Activated CD4-positive, alpha-beta T cell treated with anti-CD3 and anti-CD28 coated beads, Interleukin-2, amount 10 ng/mL, durations not matched to agents 24 days and 14 days (primary cell): ENCODE measurements at regions not wholly inside any gene's neighbourhood (a gene's known extent, or its start where the extent isn't known, plus 50 kb on each side); places are given as distances from the start of the nearest gene placed in this dataset.

ENCODE experiments used
- DNase-seq: peaks from one replicate; pipeline ENCODE4 v3.0.0; 2022
- H3K27ac Mint-ChIP-seq: one replicate; pipeline ENCODE4 v1.8.0; 2022; ENCODE audit warnings: mild to moderate bottlenecking, mixed read lengths
- H3K27me3 Mint-ChIP-seq: one replicate; pipeline ENCODE4 v1.8.0; 2022; ENCODE audit warnings: mixed read lengths
- H3K36me3 Mint-ChIP-seq: one replicate; pipeline ENCODE4 v1.8.0; 2022; ENCODE audit warnings: low read depth, mild to moderate bottlenecking, mixed read lengths
- H3K4me1 Mint-ChIP-seq: one replicate; pipeline ENCODE4 v1.8.0; 2021; ENCODE audit warnings: mixed read lengths
- H3K4me3 Mint-ChIP-seq: one replicate; pipeline ENCODE4 v1.8.0; 2022; ENCODE audit warnings: mild to moderate bottlenecking, moderate library complexity, mixed read lengths
- H3K9me3 Mint-ChIP-seq: one replicate; pipeline ENCODE4 v1.8.0; 2021; ENCODE audit warnings: mixed read lengths
- intact Hi-C: fragments of 100-400 bp; cut with micrococcal nuclease; formaldehyde crosslinking; loops from one replicate; pipeline ENCODE4 v1.15.1; 2023

DNA sequence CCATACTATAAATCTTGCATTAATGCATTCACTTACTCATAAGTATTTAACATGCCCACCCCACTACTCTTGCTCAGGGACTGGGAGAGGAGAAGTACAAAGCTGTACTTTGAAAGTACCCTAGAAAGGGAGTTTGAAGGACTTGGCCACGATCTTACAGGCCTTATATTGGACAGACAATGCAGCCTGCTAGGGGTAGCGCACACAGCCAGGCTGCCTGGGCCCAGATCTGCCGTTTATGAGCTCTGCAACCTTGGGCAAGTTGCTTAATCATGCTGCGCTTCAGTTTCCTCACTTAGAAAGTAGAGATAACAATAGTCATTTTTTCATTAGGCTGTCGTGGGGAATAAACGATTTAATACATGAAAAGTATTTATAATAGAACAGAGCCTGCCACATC lies 110.1 kb downstream of the CDC7 start:
- Mint-ChIP-seq H3K9me3 (peaks cover 8% of the 10 kb centered on the region), H3K36me3 (no peaks in the 10 kb centered on the region), H3K4me3 (no peak overlapping the region), H3K4me1 (peaks cover 2% of the 10 kb centered on the region), H3K27me3 (no peaks in the 10 kb centered on the region), H3K27ac (no peak overlapping the region)
- DNase-seq = no peak
- intact Hi-C loops = no loop called here

DNA sequence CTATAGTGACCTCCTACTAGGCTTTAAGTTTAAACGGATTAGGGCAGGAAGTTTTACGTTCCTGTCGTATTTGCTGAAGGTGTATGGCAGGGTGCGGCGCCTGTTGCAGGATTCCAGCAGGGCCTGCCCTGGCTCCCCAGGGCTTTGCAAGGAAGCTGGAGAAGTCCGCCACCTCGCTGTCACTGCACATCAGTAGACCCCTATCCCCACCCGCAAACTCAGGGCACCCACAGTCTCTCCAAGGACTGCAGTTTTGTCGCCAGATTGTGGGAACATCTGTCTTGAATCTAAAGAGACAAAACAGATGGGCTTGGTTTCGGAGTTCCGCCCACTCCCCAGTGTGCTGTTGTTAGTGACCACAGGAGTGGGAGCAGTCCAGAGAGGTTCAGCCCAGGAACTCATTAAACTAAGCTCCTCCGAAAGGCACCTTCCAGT lies 110.8 kb downstream of the CDC7 start:
- H3K9me3 Mint-ChIP-seq = peaks cover 8% of the 10 kb centered on the region
- H3K4me1 Mint-ChIP-seq = peaks cover 2% of the 10 kb centered on the region
- H3K36me3 Mint-ChIP-seq = no peaks in the 10 kb centered on the region
- intact Hi-C loops = no loop called here
- no peaks in the 10 kb centered on the region for H3K27me3 Mint-ChIP-seq
- DNase-seq = no peak
- no peak overlapping the region for H3K27ac Mint-ChIP-seq
- no peak overlapping the region for H3K4me3 Mint-ChIP-seq

DNA sequence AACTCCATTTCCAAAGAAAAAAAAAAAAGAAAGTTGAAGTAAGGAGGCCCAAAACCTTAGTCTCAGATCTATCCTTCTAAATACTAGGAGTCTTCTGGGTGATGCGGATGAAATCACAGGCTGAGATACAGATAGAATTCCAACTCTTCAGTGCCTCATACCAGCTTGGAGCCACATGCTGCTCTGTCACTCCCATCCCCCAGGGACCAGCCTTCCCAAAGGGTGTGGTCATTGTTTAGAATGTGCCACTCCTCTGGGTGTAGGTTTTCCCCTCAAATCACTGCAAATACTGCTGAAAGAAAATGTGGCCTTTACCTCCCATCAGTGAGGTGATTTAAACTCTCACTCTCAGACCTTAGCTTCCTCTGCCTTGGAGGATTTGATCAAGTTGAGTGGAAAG lies 112.9 kb downstream of the CDC7 start:
- DNase-seq = no peak
- H3K36me3 Mint-ChIP-seq = no peaks in the 10 kb centered on the region
- no peak overlapping the region for H3K27ac Mint-ChIP-seq
- H3K4me3 Mint-ChIP-seq = no peak overlapping the region
- intact Hi-C loops = no loop called here
- H3K4me1 Mint-ChIP-seq = peaks cover 6% of the 10 kb centered on the region
- H3K27me3 Mint-ChIP-seq = peaks cover 3% of the 10 kb centered on the region
- peaks cover 4% of the 10 kb centered on the region for H3K9me3 Mint-ChIP-seq

- Mint-ChIP-seq H3K4me1 (peaks cover 6% of the 10 kb centered on the region), H3K27me3 (peaks cover 15% of the 10 kb centered on the region), H3K36me3 (no peaks in the 10 kb centered on the region), H3K9me3 (peaks cover 11% of the 10 kb centered on the region), H3K4me3 (no peak overlapping the region), H3K27ac (no peak overlapping the region)
- no peak for DNase-seq
- intact Hi-C loops = no loop called here
Measured at GRCh38 chr1:91616712-91617111, 116.1 kb downstream of the CDC7 start.

DNA sequence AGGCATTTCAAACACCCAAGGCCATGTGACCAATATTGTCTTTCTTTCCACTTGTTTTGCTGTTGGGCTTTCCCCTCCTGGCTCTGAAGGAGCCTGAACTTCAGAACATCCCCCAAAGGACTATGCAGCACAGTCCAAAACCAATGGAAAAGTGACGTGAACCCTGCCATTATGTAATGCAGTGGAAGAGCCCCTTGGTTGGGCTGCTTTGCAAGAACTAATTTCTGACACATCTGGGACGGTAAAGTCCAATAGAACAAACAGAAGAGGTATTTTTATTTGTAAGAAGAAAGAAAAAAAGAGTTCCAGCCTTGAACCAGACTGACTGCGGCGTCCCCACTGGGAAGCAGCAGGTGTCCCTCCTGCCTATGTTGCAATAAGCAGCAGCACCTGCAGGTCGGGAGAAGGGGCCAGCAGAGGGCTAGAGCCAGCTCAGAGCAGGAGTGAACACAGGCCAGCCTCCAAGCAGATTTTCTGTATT lies 116.7 kb downstream of the CDC7 start:
- intact Hi-C loops = no loop called here

GRCh38 chr1:91619881-91620280 lies 119.2 kb downstream of the CDC7 start:
- H3K9me3 Mint-ChIP-seq = peaks cover 11% of the 10 kb centered on the region
- H3K4me1 Mint-ChIP-seq = peaks cover 3% of the 10 kb centered on the region
- intact Hi-C loops = no loop called here
- DNase-seq = no peak
- no peaks in the 10 kb centered on the region for H3K36me3 Mint-ChIP-seq
- H3K27me3 Mint-ChIP-seq = peaks cover 18% of the 10 kb centered on the region
- no peak overlapping the region for H3K4me3 Mint-ChIP-seq
- H3K27ac Mint-ChIP-seq = no peak overlapping the region

More for the DNA sequence above, 116.7 kb downstream of the CDC7 start:
- Mint-ChIP-seq H3K4me1 (peaks cover 6% of the 10 kb centered on the region), H3K4me3 (no peak overlapping the region), H3K27ac (no peak overlapping the region), H3K36me3 (no peaks in the 10 kb centered on the region), H3K9me3 (peaks cover 11% of the 10 kb centered on the region), H3K27me3 (peaks cover 18% of the 10 kb centered on the region)
- no peak for DNase-seq

DNA sequence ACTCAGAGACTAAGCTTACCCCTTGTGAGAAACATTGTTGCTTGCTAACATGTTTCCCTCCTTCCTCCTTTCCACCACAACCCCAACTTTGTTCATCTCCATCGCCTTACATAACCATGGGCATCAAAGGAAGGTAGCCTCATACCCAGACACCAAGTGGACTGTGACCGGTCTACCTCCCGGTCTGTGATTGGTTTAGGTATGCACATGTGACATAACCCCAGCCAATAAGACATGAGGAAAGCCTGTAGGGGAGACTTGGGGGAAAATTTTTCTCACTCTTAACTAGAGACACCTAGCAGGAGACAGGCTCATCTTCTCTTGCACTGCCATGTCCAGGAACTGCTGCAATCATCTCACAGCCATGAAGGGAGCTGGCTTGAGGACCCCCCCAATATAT lies 120.7 kb downstream of the CDC7 start:
- no peak overlapping the region for H3K27ac Mint-ChIP-seq
- peaks cover 20% of the 10 kb centered on the region for H3K27me3 Mint-ChIP-seq
- peaks cover 11% of the 10 kb centered on the region for H3K9me3 Mint-ChIP-seq
- H3K36me3 Mint-ChIP-seq = no peaks in the 10 kb centered on the region
- no peak for DNase-seq
- H3K4me1 Mint-ChIP-seq = peaks cover 3% of the 10 kb centered on the region
- H3K4me3 Mint-ChIP-seq = no peak overlapping the region
- intact Hi-C loops = no loop called here

- peaks cover 1% of the 10 kb centered on the region for H3K4me1 Mint-ChIP-seq
- no peak for DNase-seq
- H3K36me3 Mint-ChIP-seq = no peaks in the 10 kb centered on the region
- peaks cover 18% of the 10 kb centered on the region for H3K27me3 Mint-ChIP-seq
- peaks cover 8% of the 10 kb centered on the region for H3K9me3 Mint-ChIP-seq
- no peak overlapping the region for H3K4me3 Mint-ChIP-seq
- no peak overlapping the region for H3K27ac Mint-ChIP-seq
- intact Hi-C loops = no loop called here
Measured at GRCh38 chr1:91621907-91622306, 121.3 kb downstream of the CDC7 start.

DNA sequence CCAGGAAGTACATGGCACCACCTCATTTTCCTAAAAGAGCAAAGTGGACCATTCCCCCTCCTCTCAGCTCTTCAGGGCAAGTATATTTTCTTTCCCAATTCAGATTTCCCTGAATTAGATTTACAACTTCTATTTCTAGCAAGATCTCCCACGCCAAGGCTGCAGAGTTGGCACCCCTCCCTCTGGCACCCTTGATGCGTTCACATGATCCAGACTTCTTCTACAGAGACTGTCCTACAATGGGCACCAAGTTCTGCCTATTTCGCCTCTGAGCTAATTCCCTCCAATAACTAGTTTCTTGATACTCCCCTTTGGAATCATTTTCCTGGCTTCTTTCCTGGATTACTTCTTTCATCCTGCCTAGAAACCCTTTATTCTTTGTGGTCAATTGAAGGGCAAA lies 122.0 kb downstream of the CDC7 start:
- Mint-ChIP-seq H3K4me1 (no peaks in the 10 kb centered on the region), H3K4me3 (no peak overlapping the region), H3K36me3 (no peaks in the 10 kb centered on the region), H3K9me3 (peaks cover 7% of the 10 kb centered on the region), H3K27ac (no peak overlapping the region), H3K27me3 (peaks cover 17% of the 10 kb centered on the region)
- no peak for DNase-seq
- intact Hi-C loops = no loop called here

DNA sequence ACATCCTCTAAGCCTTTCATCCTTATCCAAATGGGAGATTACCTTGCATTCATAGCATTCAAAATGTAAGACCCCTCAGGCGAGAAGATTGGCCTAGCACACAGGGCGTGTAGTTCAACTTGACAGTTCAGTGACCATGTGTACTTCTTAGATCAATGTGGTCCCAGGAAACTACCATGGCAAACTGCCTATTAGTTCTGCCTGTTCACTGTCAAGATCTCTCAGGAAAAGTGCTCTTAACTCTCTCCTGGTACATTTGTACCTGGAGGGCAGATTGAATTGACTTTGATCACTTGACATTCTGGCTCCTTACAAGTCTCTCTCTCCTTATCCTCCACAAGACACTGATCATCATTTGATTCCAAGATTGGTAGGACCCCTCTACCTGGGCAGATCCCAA lies 122.4 kb downstream of the CDC7 start:
- Mint-ChIP-seq H3K4me1 (no peaks in the 10 kb centered on the region), H3K4me3 (no peak overlapping the region), H3K36me3 (no peaks in the 10 kb centered on the region), H3K27me3 (peaks cover 17% of the 10 kb centered on the region), H3K9me3 (peaks cover 7% of the 10 kb centered on the region), H3K27ac (no peak overlapping the region)
- no peak for DNase-seq
- intact Hi-C loops = no loop called here

DNA sequence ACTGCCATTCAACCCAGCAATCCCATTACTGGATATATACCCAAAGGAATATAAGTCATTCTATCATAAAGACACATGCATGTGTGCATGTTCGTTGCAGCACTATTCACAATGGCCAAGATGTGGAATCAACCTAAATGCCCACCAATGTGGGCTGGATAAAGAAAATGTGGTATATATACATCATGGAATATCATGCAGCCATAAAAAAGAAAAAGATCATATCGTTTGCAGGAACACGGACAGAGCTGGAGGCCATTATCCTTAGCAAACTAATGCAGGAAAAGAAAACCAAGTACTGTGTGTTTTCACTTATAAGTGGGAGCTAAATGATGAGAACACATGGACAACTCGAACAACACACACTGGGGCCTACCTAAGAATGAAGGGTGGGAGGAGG lies 123.7 kb downstream of the CDC7 start:
- H3K27me3 Mint-ChIP-seq = peaks cover 14% of the 10 kb centered on the region
- no peaks in the 10 kb centered on the region for H3K36me3 Mint-ChIP-seq
- DNase-seq = no peak
- H3K27ac Mint-ChIP-seq = no peak overlapping the region
- intact Hi-C loops = no loop called here
- H3K4me1 Mint-ChIP-seq = no peaks in the 10 kb centered on the region
- H3K4me3 Mint-ChIP-seq = no peak overlapping the region
- peaks cover 7% of the 10 kb centered on the region for H3K9me3 Mint-ChIP-seq
